Trophoblast cell (in vitro differentiated cells and primary cell): ENCODE measurements at regions not wholly inside any gene's neighbourhood (a gene's known extent, or its start where the extent isn't known, plus 50 kb on each side); places are given as distances from the start of the nearest gene placed in this dataset.

Experiments used
- DNase-seq, 2 donors: peaks; one replicate each; pipeline ENCODE4 v3.0.0-alpha.2; 2016
- H2AFZ ChIP-seq: 2 replicates; pipeline ENCODE4 v1.6.1; 2013; ENCODE audit warnings: low read length, moderate library complexity, mild to moderate bottlenecking; ENCODE audit not compliant: insufficient read depth, poor library complexity
- H2AK5ac ChIP-seq: 2 replicates; pipeline ENCODE4 v1.6.1; 2013; ENCODE audit warnings: mild to moderate bottlenecking, low read length
- H2BK120ac ChIP-seq: 2 replicates; pipeline ENCODE4 v1.6.1; 2013; ENCODE audit warnings: low read length, mild to moderate bottlenecking, moderate library complexity; ENCODE audit not compliant: insufficient read depth, poor library complexity
- H2BK12ac ChIP-seq: 2 replicates; pipeline ENCODE4 v1.6.1; 2013; ENCODE audit warnings: mild to moderate bottlenecking, low read length, moderate library complexity
- H2BK5ac ChIP-seq: 2 replicates; pipeline ENCODE4 v1.6.1; 2013; ENCODE audit warnings: low read length, low read depth, moderate library complexity, mild to moderate bottlenecking; ENCODE audit not compliant: poor library complexity
- H3K14ac ChIP-seq: 2 replicates; pipeline ENCODE4 v1.6.1; 2013; ENCODE audit warnings: mild to moderate bottlenecking, low read length
- H3K18ac ChIP-seq: 2 replicates; pipeline ENCODE4 v1.6.1; 2013; ENCODE audit warnings: mild to moderate bottlenecking, low read length
- H3K23ac ChIP-seq: 2 replicates; pipeline ENCODE4 v1.6.1; 2013; ENCODE audit warnings: low read length
- H3K27ac ChIP-seq: 2 replicates; pipeline ENCODE4 v1.5.1; 2013; ENCODE audit warnings: low read depth, mild to moderate bottlenecking, inconsistent platforms, low read length, moderate library complexity
- H3K27me3 ChIP-seq: 2 replicates; pipeline ENCODE4 v1.6.1; 2013; ENCODE audit warnings: inconsistent platforms, mild to moderate bottlenecking, low read length, moderate library complexity; ENCODE audit not compliant: insufficient read depth
- H3K36me3 ChIP-seq, 2 experiments: 1 replicate in 1 of 2; 2 replicates in 1 of 2; pipeline ENCODE4 v1.6.1; 2013; ENCODE audit warnings: low read length in 2 of 2, mild to moderate bottlenecking in 2 of 2, moderate library complexity in 1 of 2; ENCODE audit not compliant: insufficient read depth in 2 of 2, control insufficient read depth in 1 of 2
- H3K4ac ChIP-seq: 2 replicates; pipeline ENCODE4 v1.6.1; 2013; ENCODE audit warnings: low read depth, mild to moderate bottlenecking, low read length, moderate library complexity
- H3K4me1 ChIP-seq, 2 experiments: 1 replicate in 1 of 2; 2 replicates in 1 of 2; pipeline ENCODE4 v1.6.1; 2013; ENCODE audit warnings: low read length in 2 of 2, mild to moderate bottlenecking in 2 of 2, moderate library complexity in 1 of 2; ENCODE audit not compliant: insufficient read depth in 2 of 2, control insufficient read depth in 1 of 2
- H3K4me2 ChIP-seq: 2 replicates; pipeline ENCODE4 v1.6.1; 2013; ENCODE audit warnings: inconsistent platforms, mild to moderate bottlenecking, low read length, moderate library complexity
- H3K4me3 ChIP-seq: 2 replicates; pipeline ENCODE4 v1.5.1; 2013; ENCODE audit warnings: mild to moderate bottlenecking, low read depth, low read length, inconsistent platforms
- H3K79me1 ChIP-seq: one replicate; pipeline ENCODE4 v1.6.1; 2013; ENCODE audit warnings: low read length
- H3K79me2 ChIP-seq: 2 replicates; pipeline ENCODE4 v1.6.1; 2013; ENCODE audit warnings: low read length, mild to moderate bottlenecking; ENCODE audit not compliant: control insufficient read depth, insufficient read depth, poor library complexity
- H3K9ac ChIP-seq: 2 replicates; pipeline ENCODE4 v1.6.1; 2013; ENCODE audit warnings: mild to moderate bottlenecking, low read length
- H3K9me3 ChIP-seq: 2 replicates; pipeline ENCODE4 v1.6.1; 2013; ENCODE audit warnings: low read depth, mild to moderate bottlenecking, control low read depth, inconsistent platforms, low read length; ENCODE audit not compliant: insufficient read depth
- H4K12ac ChIP-seq: 2 replicates; pipeline ENCODE4 v1.6.1; 2013; ENCODE audit warnings: low read depth, mild to moderate bottlenecking, low read length, moderate library complexity
- H4K8ac ChIP-seq: 2 replicates; pipeline ENCODE4 v1.6.1; 2013; ENCODE audit warnings: low read depth, mild to moderate bottlenecking, low read length, moderate library complexity
- H4K91ac ChIP-seq: one replicate; pipeline ENCODE4 v1.6.1; 2013; ENCODE audit warnings: low read depth, mild to moderate bottlenecking, low read length, moderate library complexity
- WGBS: extraction: QIAGEN DNeasy Blood & Tissue Kit; methylation state at CpG from one replicate; pipeline ENCODE4 v1.1.7; 2013; ENCODE audit warnings: missing lambda C conversion rate; ENCODE audit not compliant: insufficient read length, insufficient coverage; ENCODE audit errors: extremely low coverage; 5-methylcytosine and 5-hydroxymethylcytosine counted together

DNA sequence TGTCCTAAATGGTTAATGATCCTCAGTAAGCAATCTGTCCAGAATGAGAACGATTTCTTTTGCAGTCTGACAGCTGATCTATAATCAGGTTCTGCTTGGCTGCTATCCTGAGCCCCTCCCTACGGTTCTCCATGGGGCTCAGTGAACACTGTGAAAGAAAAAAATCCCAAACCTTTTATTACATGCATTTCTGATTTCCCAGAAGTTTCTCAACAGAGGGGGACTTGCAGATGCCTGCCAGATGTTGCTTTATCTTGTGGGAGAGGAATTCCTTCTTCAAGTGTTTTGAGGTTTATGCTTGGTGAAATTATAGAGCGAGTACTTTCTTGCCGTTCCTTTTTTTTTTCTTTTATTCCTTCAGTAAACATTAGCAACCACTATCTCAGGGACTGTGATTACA lies 531.9 kb upstream of the ISX start:
- no peak overlapping the region for H3K4me2 ChIP-seq
- H3K14ac ChIP-seq: no peak overlapping the region
- H3K79me2 ChIP-seq: no peaks in the 10 kb centered on the region
- H3K4ac ChIP-seq: no peak overlapping the region
- no peak overlapping the region for H3K27ac ChIP-seq
- no peaks in the 10 kb centered on the region for H3K79me1 ChIP-seq
- no peaks in the 10 kb centered on the region for H3K27me3 ChIP-seq
- no peak overlapping the region for H2AFZ ChIP-seq
- no peak overlapping the region for H4K91ac ChIP-seq
- no peak overlapping the region for H4K12ac ChIP-seq
- H4K8ac ChIP-seq: no peak overlapping the region
- WGBS: no CpG with 5 or more reads among the region's 4 CpGs
- H3K4me3 ChIP-seq: no peak overlapping the region
- H2AK5ac ChIP-seq: no peak overlapping the region
- H2BK12ac ChIP-seq: no peak overlapping the region
- no peak overlapping the region for H3K9ac ChIP-seq
- H3K18ac ChIP-seq: no peak overlapping the region
- no peak overlapping the region for H3K23ac ChIP-seq
- no peak for DNase-seq
- H2BK120ac ChIP-seq: no peak overlapping the region
- no peaks in the 10 kb centered on the region for H3K4me1 ChIP-seq
- H3K36me3 ChIP-seq: no peaks in the 10 kb centered on the region
- no peak overlapping the region for H2BK5ac ChIP-seq
- no peaks in the 10 kb centered on the region for H3K9me3 ChIP-seq

DNA sequence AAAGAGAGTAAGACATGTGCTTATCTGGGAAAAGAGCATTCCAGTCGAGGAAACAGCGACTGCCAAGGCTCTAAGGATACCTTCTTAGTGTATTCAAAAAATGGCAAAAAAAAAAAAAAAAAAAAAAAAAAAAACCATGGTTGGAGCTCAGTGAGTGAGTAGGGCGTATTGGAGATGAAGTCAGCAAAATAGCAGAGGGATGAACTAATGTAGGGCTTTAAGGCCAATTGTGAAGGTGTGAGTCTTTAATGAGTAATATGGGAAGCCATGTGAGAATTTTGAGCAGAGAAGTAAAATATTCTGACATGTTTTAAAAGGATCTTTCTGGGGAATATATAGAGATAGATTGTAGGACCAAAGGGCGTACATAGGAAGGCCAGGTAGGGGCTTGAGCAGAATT lies 498.6 kb upstream of the ISX start:
- Histone ChIP-seq H3K9me3 (no peaks in the 10 kb centered on the region), H3K4ac (no peak overlapping the region), H4K12ac (no peak overlapping the region), H2BK5ac (no peak overlapping the region), H2AK5ac (no peak overlapping the region), H3K23ac (no peak overlapping the region), H3K18ac (no peak overlapping the region), H3K79me1 (no peaks in the 10 kb centered on the region), H2BK120ac (no peak overlapping the region), H3K4me1 (peaks cover 0 to 1% of the 10 kb centered on the region in 2 experiments), H3K4me3 (no peak overlapping the region), H3K27ac (no peak overlapping the region), H3K79me2 (no peaks in the 10 kb centered on the region), H3K9ac (no peak overlapping the region), H3K14ac (no peak overlapping the region), H2AFZ (no peak overlapping the region), H4K8ac (no peak overlapping the region), H2BK12ac (no peak overlapping the region), H3K36me3 (no peaks in the 10 kb centered on the region), H3K27me3 (no peaks in the 10 kb centered on the region), H3K4me2 (no peak overlapping the region), H4K91ac (no peak overlapping the region)
- DNase-seq: no peak
- no CpG with 5 or more reads among the region's 4 CpGs for WGBS

DNA sequence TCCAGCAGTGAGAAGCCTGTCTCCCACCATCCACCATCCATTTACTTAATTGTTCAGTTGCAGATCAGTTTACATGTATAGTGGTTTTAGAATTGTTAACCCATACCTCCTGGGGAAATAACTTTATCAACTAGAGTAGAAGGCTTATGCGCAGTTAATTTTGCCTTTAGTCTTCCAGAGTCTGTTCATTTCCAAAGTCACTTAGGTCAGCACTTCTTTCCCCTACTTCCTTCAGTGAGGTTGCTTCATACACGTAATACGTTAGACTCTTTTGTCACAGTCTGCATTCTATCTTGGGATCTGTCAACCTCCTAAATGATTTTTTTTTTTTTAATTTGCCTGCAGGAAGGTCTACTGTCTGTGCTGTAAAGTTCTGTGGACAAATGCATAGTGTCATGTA lies 495.6 kb upstream of the ISX start:
- no peak overlapping the region for H2BK120ac ChIP-seq
- H3K4me3 ChIP-seq: no peak overlapping the region
- H3K27me3 ChIP-seq: no peaks in the 10 kb centered on the region
- no peaks in the 10 kb centered on the region for H3K79me1 ChIP-seq
- peak overlapping the region; percentile 41 for H3K27ac ChIP-seq
- no peak for DNase-seq
- no peak overlapping the region for H4K91ac ChIP-seq
- H2BK5ac ChIP-seq: no peak overlapping the region
- H3K9me3 ChIP-seq: no peaks in the 10 kb centered on the region
- peaks cover 0 to 1% of the 10 kb centered on the region in 2 experiments for H3K4me1 ChIP-seq
- no peak overlapping the region for H3K14ac ChIP-seq
- no peak overlapping the region for H2AFZ ChIP-seq
- H4K12ac ChIP-seq: no peak overlapping the region
- no peak overlapping the region for H3K4ac ChIP-seq
- no peak overlapping the region for H3K23ac ChIP-seq
- H3K36me3 ChIP-seq: no peaks in the 10 kb centered on the region
- H3K18ac ChIP-seq: no peak overlapping the region
- no peak overlapping the region for H3K4me2 ChIP-seq
- no peak overlapping the region for H2AK5ac ChIP-seq
- no peak overlapping the region for H2BK12ac ChIP-seq
- no peaks in the 10 kb centered on the region for H3K79me2 ChIP-seq
- H3K9ac ChIP-seq: no peak overlapping the region
- H4K8ac ChIP-seq: no peak overlapping the region
- WGBS: no CpG with 5 or more reads among the region's 3 CpGs

DNA sequence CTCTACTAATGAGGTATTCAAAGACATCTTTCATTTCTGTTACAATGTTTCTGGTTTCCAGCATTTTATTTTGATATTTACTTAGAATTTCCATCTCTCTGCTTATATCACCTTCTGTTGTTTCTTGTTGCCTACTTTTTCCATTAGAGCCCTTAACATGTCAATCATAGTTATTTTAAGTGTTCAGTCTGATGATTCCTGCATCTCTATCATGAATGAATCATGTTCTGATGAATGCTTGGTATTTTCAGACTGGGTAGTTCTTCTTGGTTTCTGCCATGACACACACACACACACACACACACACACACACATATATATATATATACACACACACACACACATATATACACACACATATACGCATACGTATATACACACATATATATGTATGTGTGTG lies 486.4 kb upstream of the ISX start:
- Histone ChIP-seq H4K8ac (no peak overlapping the region), H3K36me3 (no peaks in the 10 kb centered on the region), H2BK120ac (no peak overlapping the region), H2AK5ac (no peak overlapping the region), H3K9ac (no peak overlapping the region), H3K79me1 (no peaks in the 10 kb centered on the region), H3K14ac (no peak overlapping the region), H3K27ac (no peak overlapping the region), H3K18ac (no peak overlapping the region), H3K4me2 (no peak overlapping the region), H2AFZ (no peak overlapping the region), H3K27me3 (no peaks in the 10 kb centered on the region), H2BK12ac (no peak overlapping the region), H2BK5ac (no peak overlapping the region), H3K23ac (no peak overlapping the region), H3K79me2 (no peaks in the 10 kb centered on the region), H3K4me1 (peaks cover 0 to 2% of the 10 kb centered on the region in 2 experiments), H3K4ac (no peak overlapping the region), H3K4me3 (no peak overlapping the region), H4K12ac (no peak overlapping the region), H3K9me3 (no peaks in the 10 kb centered on the region), H4K91ac (no peak overlapping the region)
- no peak for DNase-seq
- no CpG with 5 or more reads among the region's 2 CpGs for WGBS
